ENCODE measurements at regions not wholly inside any gene's neighbourhood (a gene's known extent, or its start where the extent isn't known, plus 50 kb on each side); places are given as distances from the start of the nearest gene placed in this dataset.

GRCh38 chr5:34450338-34450737 lies 205.8 kb upstream of the RAI14 start:
- BruUV-seq (replicated peaks) = no TSS peak
- Histone ChIP-seq H3K4me1 (replicated peaks in 1 of 2; ENCODE audit: control insufficient read depth in 2 of 2, insufficient read depth in 2 of 2, low read length in 2 of 2) (no peaks in the 10 kb centered on the region), H3K9me3 (replicated peaks; ENCODE audit: control insufficient read depth, insufficient read depth, low read depth, low read length) (no peaks in the 10 kb centered on the region), H3K4me3 (no peak overlapping the region), H3K27me3 (ENCODE audit: control insufficient read depth in 2 of 2, insufficient read depth in 2 of 2, low read length in 2 of 2) (peaks cover 12 to 37% of the 10 kb centered on the region in 2 experiments), H3K9me1 (ENCODE audit: control insufficient read depth, insufficient read depth, low read length) (no peaks in the 10 kb centered on the region), H3K4me2 (ENCODE audit: insufficient read depth, low read length) (no peak overlapping the region), H3K9ac (ENCODE audit: insufficient read depth in 1 of 2, low read depth in 2 of 2, low read length in 2 of 2) (no peak overlapping the region), H2AFZ (ENCODE audit: low read depth, low read length) (no peak overlapping the region), H3K79me2 (ENCODE audit: control insufficient read depth, insufficient read depth, low read length) (no peaks in the 10 kb centered on the region), H3K36me3 (ENCODE audit: control insufficient read depth, insufficient read depth, low read length) (no peaks in the 10 kb centered on the region), H4K20me1 (replicated peaks; ENCODE audit: control insufficient read depth, insufficient read depth, low read length) (no peaks in the 10 kb centered on the region), H3K27ac (ENCODE audit: extremely low read depth, low read depth, low read length) (no peak overlapping the region)
- ChIA-PET CTCF (ENCODE audit: low intra/inter-chr PET ratio) (no interaction called here), POLR2A (interaction anchor here (2.0 kb wide), 1 partner anchor 10 kb away, joined by 7 read pairs; no protein-coding TSS in a partner anchor)
- WGBS (ENCODE audit: insufficient coverage, low coverage, missing lambda C conversion rate) = 3% methylated on average over 2 of the region's 2 CpGs
- no peak for FAIRE-seq
- DNase-seq (ENCODE audit: extremely low read depth in 1 of 4, low spot score in 3 of 4) = no peak
- ATAC-seq = 0 out of 3 replicates have a peak, but pooled peaks have one; percentile 22
- in situ Hi-C loops (cut with MboI) (loop anchor here (25.0 kb wide), 1 partner anchor 1013 kb away; the partner anchor contains the start of gene TARS1), intact Hi-C loops (cut with micrococcal nuclease) (loop anchor here (5.0 kb wide), 1 partner anchor 453 kb away; no protein-coding TSS in a partner anchor)
- no peak for TF ChIP-seq ELK3 (CRISPR knock-in tag; IDR thresholded peaks at IDR 0.05)
- no peak for TF ChIP-seq TAL1 (IDR thresholded peaks at IDR 0.05)
- TF ChIP-seq FOXA1 (IDR thresholded peaks at IDR 0.05; ENCODE audit: borderline replicate concordance) = no peak
- no peak for TF ChIP-seq DIDO1 (tag; IDR thresholded peaks at IDR 0.05; ENCODE audit: low read depth)
- no peak for TF ChIP-seq PHTF2 (CRISPR knock-in tag; IDR thresholded peaks at IDR 0.05)
- TF ChIP-seq MED1 (CRISPR knock-in tag; IDR thresholded peaks at IDR 0.05; ENCODE audit: borderline replicate concordance) = no peak
- TF ChIP-seq GATAD2A (IDR thresholded peaks at IDR 0.05) = no peak
- no peak for TF ChIP-seq UBTF (IDR thresholded peaks at IDR 0.05; ENCODE audit: borderline replicate concordance in 1 of 2, low read depth in 2 of 2, low read length in 2 of 2)
- TF ChIP-seq TAF1 (IDR thresholded peaks at IDR 0.05; ENCODE audit: control insufficient read depth, extremely low read depth, insufficient read depth, low read length, severe bottlenecking) = no peak
- TF ChIP-seq CAMTA2 (CRISPR knock-in tag; conservative IDR thresholded peaks at IDR 0.05) = no peak
- no peak for TF ChIP-seq PREB (CRISPR knock-in tag; IDR thresholded peaks at IDR 0.05)

Measured in K562 (cell line).